HG02973 (cell line): ENCODE measurements at regions not wholly inside any gene's neighbourhood (a gene's known extent, or its start where the extent isn't known, plus 50 kb on each side); places are given as distances from the start of the nearest gene placed in this dataset.

Source experiments
- ATAC-seq: cut with Tn5 transposase; IDR thresholded peaks from one replicate; pipeline ENCODE4 v1.9.1; 2021; ENCODE audit warnings: moderate library complexity; ENCODE audit not compliant: unreplicated experiment

DNA sequence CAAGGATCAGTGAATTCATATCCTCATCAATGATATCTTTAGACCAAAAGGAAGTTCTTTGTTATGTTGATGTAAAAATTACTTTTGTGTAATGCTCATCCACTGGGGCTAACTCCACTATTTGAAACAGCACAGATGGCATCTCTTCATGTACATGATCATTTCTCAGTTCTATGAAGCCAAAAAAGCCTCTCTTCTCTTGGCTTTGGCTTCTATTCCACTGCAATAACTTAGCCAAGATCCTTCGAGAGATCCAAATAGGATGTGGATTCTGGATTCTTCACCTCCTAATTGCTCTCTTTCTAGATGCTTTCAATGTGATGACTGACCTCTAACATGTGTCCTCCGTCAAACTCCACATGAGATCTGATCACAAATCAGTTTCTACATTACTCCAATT, 851.2 kb downstream of the GALC start:
- no peak for ATAC-seq

DNA sequence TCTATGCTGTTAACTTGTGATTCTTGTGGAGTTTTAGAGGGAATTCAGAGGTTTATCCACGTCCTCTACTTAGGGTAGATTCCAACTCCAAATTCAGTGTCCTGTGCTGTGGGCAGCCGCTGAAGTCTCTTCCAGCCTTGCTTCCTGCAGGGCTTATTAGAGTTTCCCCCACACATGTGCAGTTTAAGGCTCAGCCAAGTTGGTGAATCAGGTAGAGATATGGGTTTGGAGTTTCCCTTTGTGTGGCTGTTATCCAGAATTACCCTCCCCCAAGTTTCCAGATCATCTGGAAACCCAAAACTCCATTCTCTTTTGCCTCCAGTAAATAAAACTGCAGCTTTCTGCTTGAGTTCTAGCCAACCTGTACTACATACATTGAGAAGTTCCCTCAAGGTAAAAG, 853.7 kb downstream of the GALC start:
- no peak for ATAC-seq

DNA sequence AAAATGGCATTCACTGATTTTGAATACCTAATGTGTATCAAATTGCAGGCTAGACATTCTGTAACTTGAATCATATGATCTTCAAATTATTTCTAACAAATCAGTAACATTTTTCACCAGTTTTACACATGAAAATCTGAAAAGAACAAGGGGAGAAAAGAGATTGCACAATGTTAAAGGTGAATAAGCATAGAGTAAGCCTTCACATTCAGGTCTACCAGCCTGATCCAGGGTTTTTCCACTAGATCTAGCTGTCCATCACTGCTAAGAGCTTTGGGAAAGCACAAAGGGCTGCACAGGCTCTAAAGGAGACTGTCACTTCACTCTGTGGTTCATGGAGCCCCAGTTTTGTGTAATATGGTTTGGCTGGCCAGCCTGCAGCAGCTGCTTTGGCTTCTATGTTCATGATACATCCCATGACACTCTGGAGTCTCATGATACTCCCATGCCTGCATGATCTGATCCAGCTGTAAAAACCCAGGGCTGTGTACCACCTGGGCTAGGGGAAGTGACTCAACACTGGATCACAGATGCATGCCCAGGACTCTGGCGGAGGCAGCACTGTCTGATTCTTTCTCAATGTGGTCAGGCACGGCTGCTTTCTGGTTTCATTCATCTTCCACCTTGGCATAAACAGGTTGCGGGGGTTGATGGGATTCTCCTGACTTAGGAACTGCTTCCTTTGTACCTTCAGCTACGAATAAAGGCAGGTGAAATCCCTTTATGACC, 859.7 kb downstream of the GALC start:
- no peak for ATAC-seq

DNA sequence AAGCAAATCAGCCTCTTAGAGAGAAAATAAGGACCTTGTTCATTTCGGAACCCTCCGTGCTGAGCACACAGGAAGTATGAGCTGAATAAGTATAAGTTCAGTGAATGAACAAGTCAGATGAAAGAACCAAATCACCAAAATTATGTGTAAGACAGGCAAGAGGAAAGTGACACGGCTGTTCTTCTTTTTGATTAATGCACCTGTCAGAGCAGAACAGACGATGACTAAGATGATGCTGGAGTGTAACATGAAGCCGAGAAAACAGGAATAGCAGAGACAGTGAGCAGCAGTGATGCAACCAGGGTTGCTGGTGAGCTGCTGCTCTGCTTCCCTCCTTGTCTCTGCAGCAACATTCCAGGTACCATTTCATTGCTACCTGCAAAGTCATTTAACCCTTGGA, 861.1 kb downstream of the GALC start:
- ATAC-seq = no peak

DNA sequence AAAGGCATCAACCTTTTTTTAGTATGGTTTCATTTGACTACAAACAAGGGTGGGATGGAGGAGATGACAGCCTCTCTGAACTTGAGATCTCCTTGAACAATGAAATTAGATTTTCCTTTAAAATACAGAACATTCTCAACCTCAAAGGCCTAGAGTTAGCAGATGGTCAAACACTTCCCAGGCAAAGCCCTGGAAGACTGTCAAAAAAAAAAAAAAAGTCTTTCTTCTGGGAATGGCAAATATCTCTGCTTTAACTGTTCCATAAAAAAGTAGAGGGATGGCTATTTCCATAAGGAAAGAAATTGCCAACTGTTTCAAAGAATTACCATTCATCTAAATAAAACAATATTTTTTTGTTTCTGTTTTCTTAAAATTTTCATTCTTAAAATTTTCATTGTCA, 870.8 kb downstream of the GALC start:
- no peak for ATAC-seq

DNA sequence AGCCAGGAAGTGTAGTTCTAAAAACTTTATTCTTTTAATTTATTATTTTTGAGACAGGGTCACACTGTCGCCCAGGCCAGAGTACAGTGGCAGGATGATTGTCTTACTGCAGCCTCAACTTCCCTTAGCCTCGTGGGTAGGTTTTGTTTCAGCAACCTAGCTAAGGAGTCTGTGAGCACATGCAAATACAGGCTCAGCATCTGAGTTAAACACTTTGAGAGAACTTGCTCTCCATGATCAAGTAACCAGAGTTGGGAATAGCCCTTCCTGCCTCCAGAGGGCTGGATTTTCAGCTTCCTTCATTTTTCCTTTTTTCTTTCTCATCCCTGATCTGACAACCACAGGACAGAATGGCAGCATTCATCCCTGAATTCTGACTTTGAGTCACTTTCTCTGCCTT, 871.3 kb downstream of the GALC start:
- ATAC-seq = no peak

DNA sequence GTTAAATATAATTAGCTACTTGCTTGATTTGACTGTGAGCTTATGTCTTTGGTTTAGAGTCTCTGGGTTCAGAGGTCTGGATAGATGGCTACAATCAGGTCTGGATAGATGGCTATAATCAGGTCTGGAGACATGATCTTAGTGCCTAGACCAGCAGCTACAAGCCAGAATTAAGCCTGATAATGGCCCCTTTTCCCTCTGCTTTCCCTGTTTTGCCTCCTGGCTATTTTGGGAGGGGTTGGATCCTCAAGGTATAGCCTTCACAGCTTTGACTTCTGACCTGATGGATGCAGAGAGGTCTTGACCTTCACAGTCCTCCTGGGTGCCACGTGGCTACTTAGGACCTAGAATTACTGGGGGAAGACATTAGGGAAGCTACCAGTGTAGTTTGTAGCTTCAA, 877.7 kb downstream of the GALC start:
- ATAC-seq = no peak

DNA sequence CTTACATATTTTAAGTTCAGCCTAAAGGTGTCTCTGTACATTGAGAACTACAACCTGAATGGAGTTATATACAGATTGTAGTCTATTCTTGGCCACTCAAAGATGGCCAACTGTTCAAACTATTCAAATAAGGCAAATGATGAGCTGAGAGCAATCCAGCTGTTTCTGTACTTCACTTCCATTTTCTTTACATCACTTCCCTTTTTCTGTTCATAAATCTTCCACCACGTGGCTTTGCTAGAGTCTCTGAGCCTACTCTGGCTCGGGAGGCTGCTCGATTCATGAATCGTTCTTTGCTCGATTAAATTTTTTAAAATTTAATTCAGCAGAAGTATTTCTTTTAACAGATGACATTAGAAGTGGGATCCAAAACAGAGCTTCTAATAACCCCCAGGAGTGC, 879.7 kb downstream of the GALC start:
- no peak for ATAC-seq

DNA sequence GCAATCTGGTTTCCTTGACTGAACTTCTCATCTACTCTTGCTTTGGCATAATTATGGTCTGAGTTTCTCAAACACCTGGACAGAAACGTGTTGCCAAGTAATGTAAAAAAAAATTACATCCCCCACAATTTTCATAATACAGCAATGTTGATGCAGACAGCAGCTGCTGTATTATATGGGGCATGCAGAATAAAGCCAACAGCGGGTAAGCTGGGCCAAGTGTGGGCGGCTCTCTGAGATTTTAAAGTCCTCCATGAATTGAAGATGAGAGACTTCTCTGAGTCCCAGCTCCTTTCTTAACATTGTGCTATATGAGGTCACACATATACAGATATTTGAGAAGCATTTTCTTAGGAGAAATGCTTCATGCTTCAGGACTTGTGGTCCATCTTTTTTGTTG, 881.2 kb downstream of the GALC start:
- ATAC-seq = no peak

DNA sequence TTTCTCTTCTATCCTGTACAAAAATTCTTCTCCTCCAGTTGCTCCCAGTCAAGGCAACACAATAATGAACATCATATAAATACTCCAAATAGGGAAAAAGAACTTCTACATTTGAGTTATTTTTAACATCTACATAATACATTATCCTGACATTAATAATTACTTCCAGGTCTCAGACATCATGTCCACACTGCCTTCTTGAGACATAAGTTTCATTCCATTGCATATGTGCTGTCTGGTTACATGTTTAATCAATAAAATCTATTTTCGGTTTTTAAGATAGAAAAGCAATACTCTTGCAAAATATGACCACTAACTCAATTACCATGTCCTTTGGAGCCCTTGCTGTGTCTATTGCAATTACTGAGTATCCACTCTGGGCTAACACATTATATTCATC, 881.9 kb downstream of the GALC start:
- no peak for ATAC-seq

DNA sequence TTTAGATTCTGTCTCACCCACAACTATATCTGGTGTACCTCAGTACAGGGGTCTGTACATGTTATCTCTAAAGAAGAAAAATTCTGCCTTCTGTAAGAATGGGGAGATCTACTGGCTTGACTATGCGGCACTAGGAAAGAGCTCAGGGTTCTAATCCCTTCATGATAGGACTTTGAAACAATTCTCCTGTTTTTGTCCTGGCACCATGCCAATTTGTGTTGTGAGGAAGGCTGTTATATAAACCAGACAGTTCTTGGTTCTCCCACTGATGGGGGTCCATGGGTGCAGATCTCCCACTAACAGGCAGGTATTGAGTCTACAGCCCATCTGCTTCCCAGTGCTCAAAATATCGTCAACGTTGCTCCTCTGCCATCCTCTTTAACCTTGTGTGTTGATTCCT, 883.7 kb downstream of the GALC start:
- no peak for ATAC-seq

DNA sequence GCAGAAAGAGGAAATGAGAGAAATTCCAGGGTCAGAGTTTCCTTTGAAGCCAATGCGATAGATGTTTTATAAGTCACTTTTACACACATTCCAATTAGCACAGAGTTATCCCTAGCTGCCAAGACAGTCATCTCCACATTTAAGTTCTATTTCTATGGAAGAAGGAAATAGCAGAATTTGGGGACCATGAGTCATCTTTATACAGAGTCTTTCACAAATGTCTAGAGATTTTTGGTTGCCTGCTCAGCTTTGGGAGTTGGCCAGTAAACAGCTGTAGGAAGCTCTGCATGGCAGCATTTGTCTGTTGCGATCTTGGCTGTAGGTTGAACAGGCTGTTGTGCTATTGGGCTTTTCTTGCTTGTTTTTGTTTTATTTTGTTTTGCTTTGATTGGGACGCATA, 884.3 kb downstream of the GALC start:
- ATAC-seq = no peak

DNA sequence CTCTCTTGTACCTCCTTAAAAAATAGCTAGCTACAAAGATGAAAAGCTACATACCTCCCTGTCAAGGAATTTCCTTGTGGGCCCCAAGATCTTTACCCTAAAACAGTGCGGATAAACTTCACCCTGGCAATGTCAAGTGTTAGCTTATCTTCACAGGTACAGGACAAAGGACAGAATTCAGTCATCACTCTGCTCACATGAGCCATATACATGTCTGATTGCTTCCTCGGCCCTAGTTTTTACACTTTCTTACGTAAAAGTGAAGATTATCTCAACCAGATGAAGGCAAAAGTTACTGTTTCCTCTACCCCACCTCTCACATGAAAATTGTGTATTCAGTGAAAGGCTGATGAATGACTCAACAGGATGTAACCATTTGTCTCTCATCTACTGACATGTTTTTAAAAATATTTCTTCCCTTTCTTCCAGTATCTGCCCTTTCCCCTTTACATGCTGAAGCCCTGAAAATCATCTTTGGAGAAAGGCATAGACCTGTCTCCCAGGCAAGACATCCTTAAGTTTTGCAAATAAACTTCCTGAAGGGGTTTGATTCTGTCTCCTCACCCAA, 890.1 kb downstream of the GALC start:
- no peak for ATAC-seq

DNA sequence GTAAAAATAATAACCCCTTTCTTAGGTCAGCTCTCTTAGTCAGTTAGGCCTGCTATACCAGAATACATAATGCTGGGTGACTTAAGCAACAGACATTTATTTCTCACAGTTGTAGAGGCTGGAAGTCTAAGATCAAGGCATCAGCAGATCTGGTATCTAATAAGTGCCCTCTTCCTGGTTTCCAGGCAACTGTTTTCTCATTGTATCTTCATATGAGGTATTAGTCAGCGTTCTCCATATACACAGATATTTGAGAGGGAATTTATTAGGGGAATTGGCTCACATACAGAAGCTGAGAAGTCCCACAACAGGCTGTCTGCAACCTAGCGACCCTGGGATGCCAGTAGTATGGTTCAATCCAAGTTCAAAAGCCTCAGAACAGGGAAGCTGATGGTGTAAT, 896.0 kb downstream of the GALC start:
- no peak for ATAC-seq

DNA sequence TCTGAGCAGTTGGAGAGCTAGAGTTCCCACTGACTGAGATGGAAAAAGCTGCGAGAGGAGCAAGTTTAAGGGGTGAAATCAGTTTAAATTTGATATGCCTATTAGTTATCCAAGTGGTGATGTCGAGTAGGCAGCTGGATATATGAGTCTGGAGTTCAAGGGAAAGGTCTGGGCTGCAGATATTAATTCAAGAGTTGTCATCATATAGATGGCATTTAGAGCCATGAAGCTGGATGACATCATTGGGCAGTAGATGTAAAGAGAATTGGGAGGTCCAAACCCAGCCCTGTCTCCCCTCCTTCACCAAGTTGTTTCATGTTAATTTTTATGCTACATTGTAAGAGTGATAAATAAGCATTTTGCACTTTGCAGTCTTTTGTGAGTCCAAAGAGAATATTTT, 898.1 kb downstream of the GALC start:
- ATAC-seq = no peak

DNA sequence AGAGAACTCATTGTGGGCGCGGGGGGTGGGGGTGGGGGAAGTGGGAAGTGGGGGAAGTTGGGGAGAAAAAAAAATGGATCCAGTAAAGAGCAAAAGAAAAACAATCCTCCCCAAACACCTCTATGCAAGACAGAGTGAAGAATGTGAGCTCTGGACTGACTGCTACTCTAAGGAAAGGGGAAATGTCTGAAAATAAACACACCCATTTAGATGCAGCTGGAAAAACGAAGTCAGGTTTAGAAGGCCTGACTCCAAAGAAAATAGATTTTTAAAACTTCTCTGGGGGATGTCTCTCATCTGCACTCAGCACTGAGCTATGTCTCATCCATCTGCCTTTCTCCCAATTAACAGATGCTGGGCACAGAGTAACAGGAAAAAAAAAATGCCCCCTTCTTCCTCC, 904.4 kb downstream of the GALC start:
- no peak for ATAC-seq

DNA sequence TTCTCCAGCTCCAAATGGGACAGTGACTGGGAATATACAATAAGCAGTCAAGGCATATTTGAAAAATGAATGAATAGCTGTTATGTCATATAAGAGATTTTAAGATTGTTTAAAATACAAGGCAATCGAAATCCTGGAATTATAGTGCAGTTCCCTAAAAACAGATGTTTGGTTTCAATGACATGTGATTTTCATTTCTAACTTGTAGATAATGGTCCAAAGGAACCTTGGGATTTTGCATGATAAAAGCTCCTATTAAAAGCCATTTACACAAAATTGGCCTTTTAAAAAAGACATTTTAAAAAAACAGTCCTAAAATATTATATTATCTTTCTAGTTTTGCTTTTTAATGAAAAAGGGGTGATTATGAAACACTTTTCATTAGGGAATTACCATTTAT, 905.1 kb downstream of the GALC start:
- ATAC-seq = no peak

DNA sequence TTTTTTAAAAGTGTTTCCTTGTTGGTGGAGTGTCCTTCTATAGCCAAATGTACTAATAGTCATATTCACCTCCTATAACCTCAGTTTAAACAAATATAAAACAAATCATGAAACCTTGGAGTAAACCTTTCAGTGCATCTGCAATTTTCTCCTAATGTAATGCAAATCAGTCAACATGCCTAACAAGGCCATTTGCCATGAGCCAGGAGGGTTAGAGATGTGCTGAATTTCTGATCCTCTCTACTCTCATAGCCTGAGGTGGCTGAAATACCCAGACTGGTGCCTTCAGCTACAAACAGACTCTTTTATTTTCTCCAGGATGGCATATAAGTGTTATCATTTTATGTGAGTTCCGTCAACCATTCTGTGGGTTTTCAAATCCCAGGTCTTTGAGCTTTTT, 908.1 kb downstream of the GALC start:
- ATAC-seq = no peak

DNA sequence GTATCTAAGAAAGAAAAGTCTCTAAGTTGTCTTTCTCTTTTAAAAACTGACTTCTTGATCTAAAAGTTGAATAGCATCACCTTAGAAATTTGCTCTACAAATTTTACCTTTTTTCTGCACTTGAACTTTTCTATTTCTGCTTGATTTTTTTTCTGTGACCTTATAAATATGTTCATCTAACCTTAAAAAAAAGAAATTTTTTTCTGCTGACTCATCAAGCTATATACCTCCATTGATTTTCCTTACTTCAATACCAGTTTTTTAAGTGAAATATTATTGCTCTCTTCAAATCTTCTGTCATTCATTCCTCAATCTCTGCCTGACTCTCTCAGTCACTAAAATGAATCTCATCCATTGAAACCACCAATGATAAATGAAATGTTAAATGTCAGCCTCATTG, 910.1 kb downstream of the GALC start:
- ATAC-seq = no peak

DNA sequence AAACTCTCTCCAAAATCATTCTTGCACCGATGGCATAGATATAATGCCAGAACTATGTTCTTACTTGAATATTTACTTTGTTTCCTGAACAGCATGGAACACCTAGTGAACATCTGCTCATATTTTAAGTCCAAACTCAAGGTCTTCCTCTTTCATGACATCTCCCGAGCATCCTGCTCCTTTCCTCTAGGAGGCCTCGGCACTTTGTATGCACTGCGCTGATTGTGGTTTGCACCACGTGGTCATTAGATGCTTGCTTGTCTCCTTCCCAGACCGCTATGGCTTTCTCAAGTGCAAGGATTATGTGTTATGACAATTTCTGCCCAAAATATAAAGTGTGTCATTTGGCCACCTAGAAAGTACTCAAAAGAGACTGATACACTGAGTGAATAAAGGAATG, 912.0 kb downstream of the GALC start:
- no peak for ATAC-seq

DNA sequence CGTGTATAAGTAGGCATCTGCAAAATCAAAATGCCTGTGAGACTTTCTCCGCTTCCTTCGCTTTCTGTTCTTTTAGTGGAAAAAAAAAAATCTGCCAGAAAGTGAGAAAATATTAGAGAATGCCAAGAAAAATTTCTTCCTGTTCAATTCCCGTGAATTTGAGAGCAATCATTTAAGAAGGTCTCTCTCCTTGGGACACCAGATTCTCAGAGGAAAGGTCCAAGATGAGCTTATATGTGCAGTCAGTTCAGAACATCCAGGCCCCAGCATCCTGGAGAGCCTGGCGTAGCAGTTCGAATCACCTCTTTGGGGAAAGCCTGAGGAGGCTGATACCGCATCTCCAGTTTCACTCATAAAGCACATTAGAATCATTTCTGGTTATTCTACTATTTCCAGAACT, 912.8 kb downstream of the GALC start:
- no peak for ATAC-seq

DNA sequence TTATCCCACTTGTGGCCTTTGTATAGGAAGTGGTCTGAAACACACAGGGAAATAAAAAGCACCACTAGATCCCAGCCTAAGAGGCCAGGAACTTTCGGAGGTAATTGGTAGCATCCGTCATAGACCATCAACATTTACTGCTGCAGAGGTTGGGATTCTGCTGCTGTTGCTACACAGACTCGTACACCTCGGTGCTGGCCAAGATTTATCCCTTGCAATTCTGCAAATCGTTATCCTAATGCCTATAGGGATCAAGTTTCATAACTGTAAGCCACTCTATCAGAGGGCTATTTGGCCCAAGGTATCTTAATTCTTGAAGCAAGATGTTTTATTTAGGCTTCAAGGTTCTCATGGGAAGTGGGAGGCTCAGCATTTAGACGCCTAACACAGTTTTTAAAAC, 913.6 kb downstream of the GALC start:
- no peak for ATAC-seq

DNA sequence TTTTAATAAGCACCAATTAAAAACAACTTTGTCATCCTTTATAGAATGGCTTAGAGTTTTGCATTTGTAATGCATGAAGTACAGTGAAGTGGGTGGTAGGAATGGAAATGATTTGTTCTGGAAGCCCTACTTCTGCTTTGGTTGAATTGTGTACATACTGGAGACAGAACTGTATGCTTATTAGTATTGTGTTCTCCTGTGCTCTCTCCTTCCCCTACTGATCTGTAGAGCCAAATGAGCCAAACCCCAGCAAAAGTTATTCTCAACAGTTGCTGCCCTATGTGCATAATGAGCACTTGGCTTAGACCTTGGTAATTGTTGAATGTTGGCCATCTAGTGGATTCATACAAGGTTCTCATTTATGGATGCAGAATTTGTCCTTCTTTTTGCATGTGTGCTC, 916.1 kb downstream of the GALC start:
- ATAC-seq = no peak
